Glutamatergic neuron (in vitro differentiated cells): ENCODE measurements at regions not wholly inside any gene's neighbourhood (a gene's known extent, or its start where the extent isn't known, plus 50 kb on each side); places are given as distances from the start of the nearest gene placed in this dataset.

Experiments used
- DNase-seq: peaks from one replicate; pipeline ENCODE4 v3.0.0; 2022
- H3K27ac Mint-ChIP-seq: one replicate; pipeline ENCODE4 v1.8.0; 2020; ENCODE audit warnings: mild to moderate bottlenecking, mixed read lengths, inconsistent platforms; ENCODE audit not compliant: unreplicated experiment
- H3K27me3 Mint-ChIP-seq: one replicate; pipeline ENCODE4 v1.8.0; 2020; ENCODE audit warnings: mild to moderate bottlenecking, moderate library complexity, mixed read lengths, inconsistent platforms; ENCODE audit not compliant: unreplicated experiment
- H3K36me3 Mint-ChIP-seq: one replicate; pipeline ENCODE4 v1.8.0; 2020; ENCODE audit warnings: mild to moderate bottlenecking, mixed read lengths, inconsistent platforms; ENCODE audit not compliant: unreplicated experiment
- H3K4me1 Mint-ChIP-seq: one replicate; pipeline ENCODE4 v1.8.0; 2020; ENCODE audit warnings: mild to moderate bottlenecking, low read depth, mixed read lengths, inconsistent platforms; ENCODE audit not compliant: unreplicated experiment
- H3K4me3 Mint-ChIP-seq: one replicate; pipeline ENCODE4 v1.8.0; 2020; ENCODE audit warnings: mild to moderate bottlenecking, mixed read lengths, inconsistent platforms; ENCODE audit not compliant: unreplicated experiment
- H3K9me3 Mint-ChIP-seq: one replicate; pipeline ENCODE4 v1.8.0; 2020; ENCODE audit warnings: mild to moderate bottlenecking, moderate library complexity, mixed read lengths, inconsistent platforms; ENCODE audit not compliant: unreplicated experiment
- TF ChIP-seq, protein P1 (sequence below): fragments of 200-600 bp; sonication (generic); IDR thresholded peaks from one replicate; pipeline ENCODE4 v1.5.0; 2021; ENCODE audit not compliant: partially characterized antibody, unreplicated experiment

DNA sequence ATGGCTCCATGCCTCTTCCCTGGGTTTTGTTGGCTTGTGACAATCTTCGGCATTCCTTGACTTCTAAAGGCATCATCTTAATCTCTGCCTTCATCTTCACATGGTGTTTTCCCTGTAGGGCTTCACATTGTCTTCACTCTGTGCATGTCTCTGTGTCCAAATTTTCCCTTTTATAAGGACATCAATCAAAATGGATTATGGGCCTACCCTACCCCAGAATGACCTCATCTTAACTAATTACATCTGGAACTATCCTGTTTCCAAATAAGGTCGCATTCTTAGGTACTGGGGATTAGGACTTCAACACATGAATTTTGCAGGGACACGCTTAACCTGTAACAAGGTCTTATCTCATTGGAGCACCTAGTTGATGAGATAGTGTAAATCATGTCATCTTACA, 290.3 kb upstream of the KLF12 start:
- Mint-ChIP-seq H3K27ac (no peak overlapping the region), H3K9me3 (peaks cover 2% of the 10 kb centered on the region), H3K4me3 (no peak overlapping the region), H3K4me1 (peaks cover 10% of the 10 kb centered on the region), H3K36me3 (no peaks in the 10 kb centered on the region), H3K27me3 (no peaks in the 10 kb centered on the region)
- TF ChIP-seq, protein P1, sequence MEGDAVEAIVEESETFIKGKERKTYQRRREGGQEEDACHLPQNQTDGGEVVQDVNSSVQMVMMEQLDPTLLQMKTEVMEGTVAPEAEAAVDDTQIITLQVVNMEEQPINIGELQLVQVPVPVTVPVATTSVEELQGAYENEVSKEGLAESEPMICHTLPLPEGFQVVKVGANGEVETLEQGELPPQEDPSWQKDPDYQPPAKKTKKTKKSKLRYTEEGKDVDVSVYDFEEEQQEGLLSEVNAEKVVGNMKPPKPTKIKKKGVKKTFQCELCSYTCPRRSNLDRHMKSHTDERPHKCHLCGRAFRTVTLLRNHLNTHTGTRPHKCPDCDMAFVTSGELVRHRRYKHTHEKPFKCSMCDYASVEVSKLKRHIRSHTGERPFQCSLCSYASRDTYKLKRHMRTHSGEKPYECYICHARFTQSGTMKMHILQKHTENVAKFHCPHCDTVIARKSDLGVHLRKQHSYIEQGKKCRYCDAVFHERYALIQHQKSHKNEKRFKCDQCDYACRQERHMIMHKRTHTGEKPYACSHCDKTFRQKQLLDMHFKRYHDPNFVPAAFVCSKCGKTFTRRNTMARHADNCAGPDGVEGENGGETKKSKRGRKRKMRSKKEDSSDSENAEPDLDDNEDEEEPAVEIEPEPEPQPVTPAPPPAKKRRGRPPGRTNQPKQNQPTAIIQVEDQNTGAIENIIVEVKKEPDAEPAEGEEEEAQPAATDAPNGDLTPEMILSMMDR = no peak
- no peak for DNase-seq

- peaks cover 2% of the 10 kb centered on the region for H3K9me3 Mint-ChIP-seq
- H3K4me3 Mint-ChIP-seq = no peak overlapping the region
- peaks cover 10% of the 10 kb centered on the region for H3K4me1 Mint-ChIP-seq
- H3K27me3 Mint-ChIP-seq = no peaks in the 10 kb centered on the region
- H3K27ac Mint-ChIP-seq = no peak overlapping the region
- TF ChIP-seq, protein P1 = no peak
- DNase-seq = no peak
- H3K36me3 Mint-ChIP-seq = no peaks in the 10 kb centered on the region
These were observed 289.2 kb upstream of the KLF12 start for GRCh38 chr13:74423434-74423833.

- DNase-seq = no peak
- Mint-ChIP-seq H3K4me1 (peaks cover under 1% of the 10 kb centered on the region), H3K9me3 (no peaks in the 10 kb centered on the region), H3K27me3 (peaks cover 4% of the 10 kb centered on the region), H3K36me3 (peaks cover 7% of the 10 kb centered on the region), H3K4me3 (no peak overlapping the region), H3K27ac (no peak overlapping the region)
- TF ChIP-seq, protein P1 = no peak
These were observed 280.3 kb upstream of the KLF12 start for GRCh38 chr13:74414458-74414857.

- H3K9me3 Mint-ChIP-seq = no peaks in the 10 kb centered on the region
- H3K27ac Mint-ChIP-seq = no peak overlapping the region
- DNase-seq = no peak
- TF ChIP-seq, protein P1 = no peak
- no peaks in the 10 kb centered on the region for H3K4me1 Mint-ChIP-seq
- H3K4me3 Mint-ChIP-seq = no peak overlapping the region
- peaks cover 4% of the 10 kb centered on the region for H3K27me3 Mint-ChIP-seq
- peaks cover 7% of the 10 kb centered on the region for H3K36me3 Mint-ChIP-seq
These were observed 279.3 kb upstream of the KLF12 start for GRCh38 chr13:74413482-74413881.

GRCh38 chr13:74409551-74409950, 275.3 kb upstream of the KLF12 start:
- no peaks in the 10 kb centered on the region for H3K36me3 Mint-ChIP-seq
- H3K4me1 Mint-ChIP-seq = peaks cover 3% of the 10 kb centered on the region
- H3K9me3 Mint-ChIP-seq = no peaks in the 10 kb centered on the region
- H3K27ac Mint-ChIP-seq = no peak overlapping the region
- no peak for DNase-seq
- TF ChIP-seq, protein P1 = no peak
- no peaks in the 10 kb centered on the region for H3K27me3 Mint-ChIP-seq
- H3K4me3 Mint-ChIP-seq = no peak overlapping the region
